ENCODE measurements at regions not wholly inside any gene's neighbourhood (a gene's known extent, or its start where the extent isn't known, plus 50 kb on each side); places are given as distances from the start of the nearest gene placed in this dataset.
"Not testable (repeated sequence)": the region's sequence is repeated elsewhere in the genome, so short reads cannot be mapped to it uniquely, and the experiment has no call there.

DNA sequence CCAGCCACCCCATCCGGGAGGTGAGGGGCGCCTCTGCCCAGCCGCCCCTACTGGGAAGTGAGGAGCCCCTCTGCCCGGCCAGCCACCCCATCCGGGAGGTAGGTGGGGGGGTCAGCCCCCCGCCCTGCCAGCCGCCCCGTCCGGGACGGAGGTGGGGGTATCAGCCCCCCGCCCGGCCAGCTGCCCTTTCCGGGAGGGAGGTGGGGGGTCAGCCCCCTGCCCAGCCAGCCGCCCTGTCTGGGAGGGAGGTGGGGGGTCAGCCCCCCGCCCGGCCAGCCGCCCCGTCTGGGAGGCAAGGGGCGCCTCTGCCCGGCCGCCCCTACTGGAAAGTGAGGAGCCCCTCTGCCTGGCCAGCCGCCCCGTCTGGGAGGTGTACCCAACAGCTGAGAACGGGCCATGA, 299.4 kb upstream of the RORB start:
- not testable (repeated sequence) for DNase-seq (ENCODE audit: low read depth); H3K4me3 ChIP-seq (ENCODE audit: low read depth, low read length)

DNA sequence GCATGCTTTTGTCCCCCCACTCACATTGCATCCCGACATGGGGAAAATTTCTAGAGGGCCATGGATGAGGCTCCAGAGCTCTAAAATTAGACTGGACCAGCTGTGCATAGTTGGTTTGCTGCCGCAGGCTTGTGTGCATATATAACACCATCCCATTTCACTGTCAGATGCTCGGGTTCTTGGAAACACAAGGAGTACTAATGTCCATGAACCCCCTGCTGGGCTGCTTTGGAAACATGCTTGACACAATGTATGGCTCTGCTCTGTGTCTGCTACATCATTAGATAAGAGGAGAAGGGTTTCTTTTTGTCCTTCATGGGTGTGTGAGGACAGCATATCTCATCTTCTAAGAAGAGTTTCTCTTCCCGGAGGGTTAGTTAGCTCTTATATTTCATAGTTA, 292.1 kb upstream of the RORB start:
- H3K4me3 ChIP-seq (ENCODE audit: low read depth, low read length) = no peak overlapping the region
- DNase-seq (ENCODE audit: low read depth) = no peak

DNA sequence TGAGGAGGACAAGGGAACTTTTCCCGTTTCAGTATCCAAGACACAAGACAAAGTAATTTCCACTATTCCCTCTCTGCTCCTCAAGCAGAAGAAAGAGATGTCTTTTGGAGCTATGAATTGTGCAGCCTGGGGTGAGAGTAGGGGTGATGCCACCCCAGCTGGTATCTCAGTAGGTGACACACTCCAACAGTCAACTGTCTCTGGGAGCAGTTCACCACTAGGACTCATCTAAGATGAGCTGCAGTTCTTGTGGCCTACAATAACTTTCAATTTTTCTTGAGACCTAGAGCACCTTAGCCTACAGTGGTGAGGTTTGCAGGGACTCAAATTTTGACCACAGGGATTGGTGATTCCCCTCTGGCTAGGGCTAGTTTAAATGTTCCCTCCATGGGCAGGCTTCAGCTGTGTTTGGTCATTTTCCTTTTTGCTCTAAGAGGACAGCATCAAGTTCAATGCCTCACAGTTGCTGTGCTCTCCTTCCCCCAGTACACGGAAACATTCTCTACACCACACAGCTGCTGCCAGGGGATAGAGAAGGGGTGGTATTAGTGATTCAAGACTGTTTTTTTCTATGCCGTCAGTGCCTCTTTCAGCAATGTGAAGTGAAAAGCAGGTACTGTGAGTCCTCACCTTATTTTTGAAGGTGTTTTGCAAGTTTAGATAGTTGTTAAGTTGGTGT, 278.6 kb upstream of the RORB start:
- DNase-seq (ENCODE audit: low read depth) = no peak
- H3K4me3 ChIP-seq (ENCODE audit: low read depth, low read length) = no peak overlapping the region

DNA sequence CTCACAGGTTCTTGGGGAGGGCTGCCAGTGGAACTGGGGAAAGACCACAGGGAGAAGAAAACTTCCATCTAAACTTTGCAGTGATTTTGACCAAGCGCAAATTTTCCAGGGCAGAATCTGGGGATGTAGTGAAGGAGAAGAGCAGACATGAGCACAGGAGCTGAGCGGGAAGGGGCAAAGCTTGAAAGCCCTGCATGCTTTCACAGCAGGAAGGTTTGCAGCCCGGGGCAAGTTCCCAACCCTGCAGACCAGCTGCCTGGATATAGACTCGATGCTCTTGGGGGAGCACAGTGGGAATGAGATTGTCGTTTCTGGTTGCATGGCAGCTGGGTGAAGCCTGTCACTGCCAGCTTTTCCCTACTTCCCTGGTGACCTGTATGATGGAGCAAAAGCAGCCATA, 276.8 kb upstream of the RORB start:
- no peak overlapping the region for H3K4me3 ChIP-seq (ENCODE audit: low read depth, low read length)

DNA sequence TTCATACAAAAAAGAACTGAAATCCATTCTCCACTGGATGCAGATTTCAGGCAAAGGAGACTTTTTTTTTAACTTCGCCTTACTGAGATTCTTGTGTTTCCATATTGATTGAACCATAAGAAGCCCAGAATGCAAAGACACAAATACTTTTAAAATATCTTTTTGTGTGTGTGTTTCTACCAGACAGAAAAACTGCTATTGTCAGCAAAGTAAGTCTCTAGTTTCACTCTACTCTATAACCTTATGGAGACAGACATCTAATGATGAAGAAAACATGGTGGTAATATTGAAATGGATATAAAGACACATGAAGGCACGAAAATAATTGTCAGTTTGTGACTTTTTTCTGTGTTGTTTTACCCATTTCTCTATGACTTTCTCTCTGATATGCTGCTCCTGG, 260.3 kb upstream of the RORB start:
- DNase-seq (ENCODE audit: low read depth) = no peak
- H3K4me3 ChIP-seq (ENCODE audit: low read depth, low read length) = no peak overlapping the region

More for the DNA sequence above, 276.8 kb upstream of the RORB start:
- DNase-seq (ENCODE audit: low read depth) = no peak

DNA sequence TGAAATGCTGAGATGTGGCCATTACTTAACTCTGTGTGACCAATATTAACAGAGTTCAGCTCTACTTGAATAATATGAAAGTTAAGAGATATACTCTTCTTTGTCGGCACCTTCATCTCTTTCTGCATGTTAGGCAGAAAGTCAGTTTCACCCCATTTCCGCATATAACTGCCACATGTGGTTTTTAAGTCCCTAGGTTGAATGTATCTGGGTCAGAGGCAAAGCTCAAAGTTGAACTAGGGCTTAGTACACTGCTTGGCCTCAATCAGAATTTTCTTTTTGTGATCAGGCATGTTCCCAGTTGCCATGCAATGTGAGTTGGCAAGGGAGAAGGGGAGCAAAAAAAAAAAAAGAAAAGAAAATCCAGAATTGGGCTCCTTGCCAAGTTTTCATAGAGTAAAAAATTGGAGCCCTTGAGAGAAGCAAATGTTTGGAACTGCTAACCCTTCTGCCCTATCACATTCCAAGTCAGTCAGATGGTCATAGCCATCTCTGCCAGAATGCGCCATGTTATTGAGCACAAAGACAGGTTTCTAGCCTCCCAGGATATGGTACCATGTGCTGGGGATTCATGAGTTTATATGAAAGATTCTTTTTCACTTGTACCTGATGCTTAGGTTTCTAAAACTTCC, 251.2 kb upstream of the RORB start:
- DNase-seq (ENCODE audit: low read depth) = no peak
- no peak overlapping the region for H3K4me3 ChIP-seq (ENCODE audit: low read depth, low read length)

DNA sequence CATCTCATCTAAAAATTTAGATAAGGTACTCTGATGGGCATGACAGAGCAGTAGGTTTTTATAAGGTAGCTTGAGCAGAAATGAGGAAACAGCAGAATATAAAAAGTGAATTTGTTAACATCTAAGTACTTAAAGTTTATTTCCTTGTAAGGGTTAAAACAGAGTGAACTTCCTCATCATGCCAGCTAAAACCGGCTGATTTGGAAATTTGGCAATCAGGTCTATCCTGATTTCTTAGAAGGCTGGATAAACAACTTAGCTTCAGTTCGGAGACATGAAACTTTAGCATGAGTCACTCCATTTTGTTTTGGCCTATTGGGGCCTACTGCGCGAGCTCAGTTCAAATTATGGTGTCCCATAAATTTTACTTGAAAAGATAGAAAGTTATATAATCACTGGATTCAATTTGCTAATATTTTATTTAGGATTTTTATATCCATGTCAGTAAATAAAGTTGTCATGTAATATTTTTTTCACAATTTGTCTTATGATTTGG, 241.6 kb upstream of the RORB start:
- DNase-seq (ENCODE audit: low read depth) = no peak
- H3K4me3 ChIP-seq (ENCODE audit: low read depth, low read length) = no peak overlapping the region

DNA sequence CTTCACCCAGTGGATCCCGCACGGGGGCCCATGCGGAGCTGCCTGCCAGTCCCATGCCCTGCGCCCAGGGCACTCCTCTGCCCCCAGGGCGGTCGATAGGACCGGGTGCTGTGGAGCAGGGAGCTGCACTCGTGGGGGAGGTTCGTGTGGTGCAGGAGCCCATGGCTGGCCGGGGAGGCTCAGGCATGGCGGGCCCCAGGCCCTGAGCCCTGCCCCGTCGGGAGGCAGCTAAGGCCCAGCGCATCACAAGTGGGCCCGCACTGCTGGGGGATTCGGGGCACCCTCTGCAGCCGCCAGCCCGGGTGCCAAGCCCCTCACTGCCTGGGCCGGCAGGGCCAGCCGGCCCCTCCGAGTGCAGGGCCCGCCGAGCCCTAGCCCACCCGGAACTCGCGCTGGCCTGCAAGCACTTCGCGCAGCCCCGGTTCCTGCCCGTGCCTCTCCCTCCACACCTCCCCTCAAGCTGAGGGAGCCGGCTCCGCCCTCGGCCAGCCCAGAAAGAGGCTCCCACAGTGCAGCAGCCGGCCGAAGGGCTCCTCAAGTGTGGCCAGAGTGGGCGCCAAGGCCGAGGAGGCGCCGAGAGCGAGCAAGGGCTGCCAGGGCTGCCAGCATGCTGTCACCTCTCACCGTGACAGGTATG, 221.1 kb upstream of the RORB start:
- no peak for DNase-seq (ENCODE audit: low read depth)
- no peak overlapping the region for H3K4me3 ChIP-seq (ENCODE audit: low read depth, low read length)

DNA sequence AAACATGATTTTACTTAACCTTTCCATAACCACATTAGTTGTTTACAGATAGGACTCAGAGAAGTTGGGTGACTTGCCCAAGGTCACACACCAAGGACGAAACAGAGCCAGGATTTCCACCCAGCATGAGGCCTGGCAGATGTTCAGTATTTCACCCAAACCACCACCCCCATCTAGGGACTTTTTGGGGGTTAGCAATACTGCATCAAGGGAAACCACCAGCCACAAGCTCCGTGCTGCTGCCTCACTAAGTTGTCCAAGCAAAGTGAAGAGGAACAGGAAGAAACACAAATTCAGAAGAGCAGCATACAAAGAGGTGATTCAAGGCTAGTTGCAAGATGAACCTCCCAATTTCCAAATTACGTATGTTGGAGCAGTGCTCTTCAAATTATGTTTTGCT, 219.6 kb upstream of the RORB start:
- no peak overlapping the region for H3K4me3 ChIP-seq (ENCODE audit: low read depth, low read length)
- DNase-seq (ENCODE audit: low read depth) = no peak

DNA sequence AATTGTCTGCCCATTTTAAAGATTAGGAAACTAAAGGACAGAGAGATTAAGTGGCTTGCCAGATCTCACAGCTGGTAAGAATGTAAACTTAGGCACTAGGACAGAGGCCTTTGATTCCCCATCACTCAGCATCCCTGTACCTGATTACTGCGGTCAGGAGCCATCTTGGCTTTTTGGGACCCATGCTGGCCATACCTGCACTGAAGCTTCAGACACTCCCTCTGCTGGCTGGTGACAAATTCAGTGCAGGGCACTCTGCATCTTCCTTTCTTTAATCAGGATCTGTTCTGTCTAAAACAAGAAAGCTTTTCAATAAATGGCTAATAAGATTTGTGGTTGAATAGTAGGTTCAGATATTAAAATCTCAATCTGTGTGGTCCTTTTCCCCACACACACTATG, 215.5 kb upstream of the RORB start:
- DNase-seq (ENCODE audit: low read depth) = no peak
- H3K4me3 ChIP-seq (ENCODE audit: low read depth, low read length) = no peak overlapping the region

DNA sequence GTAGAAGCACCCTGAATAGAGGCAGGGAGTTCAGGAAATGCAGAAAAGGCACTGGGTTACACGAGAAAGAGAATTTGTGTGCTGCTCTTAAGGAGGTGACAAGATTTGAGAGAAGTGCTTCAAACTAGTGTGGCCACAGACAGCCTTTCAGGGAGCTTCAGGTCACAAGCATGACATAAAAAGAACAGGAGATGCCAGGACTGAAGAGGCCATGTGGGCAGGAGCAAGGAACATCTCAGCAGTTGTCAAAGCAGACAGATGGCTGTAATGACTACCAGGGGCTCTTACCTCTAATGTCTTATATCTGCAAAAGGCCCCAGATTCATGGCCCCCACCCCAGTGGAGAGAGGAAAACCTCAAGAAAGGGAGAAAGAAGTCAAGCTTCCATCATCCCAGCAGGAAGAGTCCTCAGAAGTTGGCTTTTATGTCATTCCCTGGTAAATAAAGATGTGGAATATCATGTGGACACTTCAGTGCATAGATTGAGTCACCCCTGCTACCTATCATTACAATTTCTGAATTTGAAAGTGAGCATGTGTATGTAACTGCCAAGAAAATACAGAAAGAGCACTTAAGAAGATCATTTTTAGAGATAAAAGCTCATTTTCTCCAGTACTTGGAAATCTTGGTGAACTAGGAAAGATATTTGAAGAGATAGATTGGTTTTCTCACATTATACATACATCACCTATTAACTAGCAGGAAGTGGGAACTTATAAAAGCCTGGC, 214.4 kb upstream of the RORB start:
- DNase-seq (ENCODE audit: low read depth) = no peak
- no peak overlapping the region for H3K4me3 ChIP-seq (ENCODE audit: low read depth, low read length)

DNA sequence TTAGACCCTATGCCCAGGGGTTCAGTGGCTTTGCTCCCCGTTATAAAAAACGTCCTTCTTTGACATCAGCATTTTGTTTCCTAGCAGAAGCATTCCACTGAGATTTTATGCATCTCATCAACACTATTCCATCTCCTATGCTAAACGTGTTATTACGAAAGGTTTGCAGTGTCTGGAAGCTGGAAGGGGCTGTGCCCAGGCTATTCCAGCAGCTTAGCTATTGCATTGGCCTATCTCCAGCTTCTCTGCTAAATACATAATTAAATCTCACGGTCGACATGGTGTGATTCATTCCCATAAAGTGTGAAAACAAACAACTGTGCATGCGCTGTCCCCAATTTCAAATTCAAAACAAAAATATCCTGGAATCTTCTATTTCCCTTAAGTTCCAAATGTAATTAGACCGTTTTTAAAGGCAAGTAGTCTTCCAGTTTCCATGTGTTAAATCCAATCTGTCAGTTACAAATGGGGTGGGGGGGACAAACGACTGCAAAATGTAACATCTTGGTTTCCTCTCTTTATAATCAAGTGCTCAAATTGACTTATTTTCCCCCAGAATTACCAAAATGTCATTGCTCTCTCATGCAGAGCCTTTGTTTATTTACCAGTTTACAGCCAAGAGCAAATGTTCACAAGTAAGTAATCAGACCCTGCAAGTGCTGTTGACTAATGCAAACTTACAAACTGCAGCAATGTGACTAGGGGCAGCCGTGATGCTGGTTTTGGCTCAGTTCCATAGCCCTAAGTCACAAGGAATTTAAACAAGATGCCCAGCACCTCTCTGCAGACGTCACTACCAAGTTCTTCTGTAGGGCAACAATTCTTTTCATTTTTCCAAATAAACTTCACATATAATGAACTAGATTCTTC, 212.3 kb upstream of the RORB start:
- DNase-seq (ENCODE audit: low read depth) = no peak
- no peak overlapping the region for H3K4me3 ChIP-seq (ENCODE audit: low read depth, low read length)

DNA sequence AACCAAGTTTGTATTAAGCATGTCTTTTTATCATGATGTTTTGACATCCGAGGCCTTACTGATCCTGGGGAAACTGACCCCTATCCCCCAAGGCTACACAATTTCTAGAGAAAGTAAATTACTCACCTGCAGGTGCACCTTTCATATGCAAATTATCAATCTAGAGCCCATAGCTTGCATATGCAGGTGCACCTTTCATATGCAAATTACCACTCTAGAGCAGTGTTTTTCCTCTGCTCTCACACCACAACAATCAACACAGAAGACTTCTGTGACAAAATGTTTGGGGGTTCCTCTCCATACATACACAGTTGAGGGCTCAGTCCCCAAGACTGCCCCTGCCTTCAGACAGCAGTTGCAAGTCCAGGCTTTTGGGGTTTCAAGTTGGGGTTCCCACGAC, 203.7 kb upstream of the RORB start:
- no peak overlapping the region for H3K4me3 ChIP-seq (ENCODE audit: low read depth, low read length)
- DNase-seq (ENCODE audit: low read depth) = no peak

DNA sequence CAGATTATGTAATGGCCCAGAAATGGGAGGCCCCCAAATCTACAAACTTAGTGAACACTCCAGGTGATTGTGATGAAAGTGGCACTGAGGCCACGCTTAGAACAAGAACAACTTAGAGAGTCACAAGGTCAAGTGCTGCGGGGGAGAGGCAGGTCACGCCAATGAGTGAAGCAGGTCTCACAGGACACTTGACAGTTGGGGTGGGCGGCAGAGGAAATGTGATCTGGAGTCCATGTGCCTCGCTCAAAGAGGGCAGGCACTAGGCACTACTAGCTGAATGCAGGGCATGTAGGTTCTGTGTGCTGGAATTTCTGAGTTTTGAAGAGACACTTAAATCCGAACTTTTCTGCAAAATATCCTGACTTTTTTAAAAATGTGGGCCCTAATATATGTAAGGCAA, 193.2 kb upstream of the RORB start:
- H3K4me3 ChIP-seq (ENCODE audit: low read depth, low read length) = no peak overlapping the region
- DNase-seq (ENCODE audit: low read depth) = no peak

DNA sequence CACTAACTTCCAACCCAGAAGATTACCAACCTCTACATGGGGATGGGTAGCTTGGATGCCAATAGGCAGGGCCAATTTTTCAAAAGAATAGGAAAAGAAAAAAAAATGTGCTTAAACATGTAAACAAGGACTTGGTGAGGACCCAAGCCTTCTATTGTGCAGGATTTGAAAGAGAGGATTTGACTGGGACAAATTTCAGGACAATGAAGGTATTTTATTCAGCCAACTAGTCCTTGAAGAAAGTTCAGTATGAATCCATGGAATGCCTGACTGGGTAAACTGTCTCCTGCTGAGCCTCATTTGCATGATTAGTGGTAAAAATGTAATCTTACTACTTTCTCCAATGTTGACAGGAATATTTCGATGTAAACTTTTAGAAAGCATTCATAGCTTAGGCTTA, 192.5 kb upstream of the RORB start:
- H3K4me3 ChIP-seq (ENCODE audit: low read depth, low read length) = no peak overlapping the region
- DNase-seq (ENCODE audit: low read depth) = no peak

DNA sequence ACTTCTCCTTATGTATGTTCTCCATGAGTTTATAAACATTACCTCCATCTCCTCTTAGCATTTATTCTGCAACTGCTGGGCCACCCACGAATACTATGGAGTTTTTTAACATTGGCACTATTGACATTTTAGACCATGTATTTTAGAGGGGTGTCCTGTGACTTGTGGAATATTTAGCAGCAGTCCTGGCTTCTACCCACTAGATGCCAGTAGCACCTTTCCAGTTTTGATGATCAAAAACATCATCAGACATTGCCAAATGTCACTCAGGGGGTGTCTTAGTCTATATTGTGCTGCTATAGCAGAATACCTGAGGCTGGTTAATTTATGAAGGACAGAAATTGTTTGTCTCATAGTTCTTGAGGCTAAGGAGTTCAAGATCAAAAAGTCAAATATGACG, 187.5 kb upstream of the RORB start:
- no peak overlapping the region for H3K4me3 ChIP-seq (ENCODE audit: low read depth, low read length)

DNA sequence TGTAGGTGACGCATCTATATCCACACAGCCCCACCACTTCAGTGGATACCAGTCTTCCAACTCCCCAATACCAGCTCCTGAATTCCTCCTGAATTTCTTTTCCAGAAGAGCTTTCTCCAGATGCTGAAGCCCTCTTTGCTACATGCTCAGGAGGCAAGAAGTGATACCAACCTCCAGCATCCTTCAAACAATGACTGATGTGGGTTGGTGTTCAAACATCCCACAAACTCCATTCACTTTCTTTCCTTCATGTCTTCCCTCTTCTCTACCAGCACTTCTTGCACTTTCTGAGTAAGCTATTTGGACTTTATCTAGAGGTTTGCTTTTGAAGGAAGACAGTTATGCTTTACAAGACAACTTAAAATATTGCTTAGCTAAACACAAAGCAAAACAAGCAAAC, 179.9 kb upstream of the RORB start:
- no peak for DNase-seq (ENCODE audit: low read depth)
- no peak overlapping the region for H3K4me3 ChIP-seq (ENCODE audit: low read depth, low read length)

More for the DNA sequence above, 187.5 kb upstream of the RORB start:
- DNase-seq (ENCODE audit: low read depth) = no peak

DNA sequence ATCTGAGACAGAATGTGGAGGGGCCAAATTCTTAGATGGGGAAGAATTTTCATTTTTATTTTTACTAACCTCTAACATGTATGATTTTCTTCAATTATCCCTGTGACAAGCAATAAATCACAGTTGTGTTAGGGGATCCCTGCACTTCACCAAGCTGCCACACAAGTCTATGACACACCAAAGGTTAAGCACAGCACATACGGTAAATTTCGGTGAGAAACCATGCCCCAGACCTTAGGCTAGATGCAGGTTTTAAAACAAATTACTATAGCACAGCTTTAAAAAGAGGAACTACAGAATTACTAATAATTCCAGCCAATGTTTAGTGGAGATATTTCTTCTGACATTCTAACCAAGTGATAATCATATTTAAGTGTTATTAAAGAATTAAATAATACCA, 175.7 kb upstream of the RORB start:
- DNase-seq (ENCODE audit: low read depth) = no peak
- no peak overlapping the region for H3K4me3 ChIP-seq (ENCODE audit: low read depth, low read length)

DNA sequence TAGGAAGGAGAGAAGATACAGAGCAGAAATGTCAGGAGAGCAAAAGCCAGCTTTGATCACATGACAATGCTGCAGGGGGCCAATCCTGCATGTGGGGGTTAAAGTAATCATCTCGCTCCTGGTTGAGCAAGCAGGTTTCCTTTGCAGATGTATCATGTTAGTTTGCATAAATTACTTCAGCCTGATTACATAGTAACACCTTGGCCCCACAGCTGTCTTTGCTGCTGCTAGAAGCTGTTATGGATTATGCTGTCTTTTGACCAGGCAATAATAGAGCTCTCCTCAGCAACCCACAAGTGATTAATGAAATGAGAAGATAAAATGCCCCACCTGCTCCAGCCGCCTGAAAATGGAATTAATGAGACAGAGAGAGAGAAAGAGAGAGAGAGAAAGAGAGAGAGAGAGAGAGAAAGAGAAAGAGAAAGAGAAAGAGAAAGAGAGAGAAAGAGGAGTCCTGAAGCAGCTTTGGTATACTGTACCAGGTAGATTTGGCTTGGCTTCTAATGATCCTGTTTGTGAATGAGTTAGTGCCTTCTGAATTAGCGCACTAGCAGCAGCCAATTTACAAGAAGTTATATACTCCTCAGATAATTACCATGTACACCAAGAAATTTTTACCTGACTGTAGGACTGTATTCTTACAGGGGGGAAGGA, 174.3 kb upstream of the RORB start:
- no peak for DNase-seq (ENCODE audit: low read depth)
- no peak overlapping the region for H3K4me3 ChIP-seq (ENCODE audit: low read depth, low read length)
